Dendritic cell treated with granulocyte-macrophage colony-stimulating factor and Interleukin-4, amounts not matched to agents 40 ng/mL and 50 ng/mL, for 4 days (primary cell): ENCODE measurements at regions not wholly inside any gene's neighbourhood (a gene's known extent, or its start where the extent isn't known, plus 50 kb on each side); places are given as distances from the start of the nearest gene placed in this dataset.

Experiments
- H3K27ac Mint-ChIP-seq: one replicate; pipeline ENCODE4 v1.8.0; 2022; ENCODE audit warnings: mild to moderate bottlenecking, mixed read lengths
- H3K27me3 Mint-ChIP-seq: one replicate; pipeline ENCODE4 v1.8.0; 2022; ENCODE audit warnings: mild to moderate bottlenecking, mixed read lengths
- H3K36me3 Mint-ChIP-seq: one replicate; pipeline ENCODE4 v1.8.0; 2022; ENCODE audit warnings: low read depth, mixed read lengths
- H3K4me1 Mint-ChIP-seq: one replicate; pipeline ENCODE4 v1.8.0; 2022; ENCODE audit warnings: low read depth, mixed read lengths
- H3K4me3 Mint-ChIP-seq: one replicate; pipeline ENCODE4 v1.8.0; 2022; ENCODE audit warnings: mild to moderate bottlenecking, moderate library complexity, mixed read lengths
- H3K9me3 Mint-ChIP-seq: one replicate; pipeline ENCODE4 v1.8.0; 2022; ENCODE audit warnings: mixed read lengths
- intact Hi-C: fragments of 100-400 bp; cut with micrococcal nuclease; formaldehyde crosslinking; loops from one replicate; pipeline ENCODE4 v1.15.0; 2022

DNA sequence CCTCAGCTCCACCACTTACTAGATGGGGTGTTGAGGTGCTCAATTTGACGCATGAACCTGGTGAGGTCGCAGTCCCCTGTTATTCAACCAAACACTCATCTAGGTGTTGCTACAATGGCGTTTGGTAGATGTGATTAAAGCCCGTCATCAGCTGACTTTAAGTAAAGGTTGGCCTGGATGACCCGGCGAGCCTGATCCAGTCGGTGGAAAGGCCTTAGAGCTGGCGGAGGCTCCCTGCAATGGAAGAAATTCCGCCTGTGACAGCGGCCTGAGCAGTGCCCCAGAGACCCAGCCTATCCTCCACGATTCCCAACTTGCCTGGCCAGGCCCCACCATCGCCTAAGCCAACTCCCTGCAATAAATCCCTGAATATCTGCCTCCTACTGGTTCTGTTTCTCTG lies 171.4 kb downstream of the BMP7 start:
- peaks cover 5% of the 10 kb centered on the region for H3K4me1 Mint-ChIP-seq
- H3K27me3 Mint-ChIP-seq: peaks cover 16% of the 10 kb centered on the region
- H3K36me3 Mint-ChIP-seq: no peaks in the 10 kb centered on the region
- H3K9me3 Mint-ChIP-seq: no peaks in the 10 kb centered on the region
- intact Hi-C loops: loop anchor here (10.0 kb wide), 1 partner anchor 1110 kb away; no protein-coding TSS in a partner anchor
- H3K27ac Mint-ChIP-seq: no peak overlapping the region
- no peak overlapping the region for H3K4me3 Mint-ChIP-seq

DNA sequence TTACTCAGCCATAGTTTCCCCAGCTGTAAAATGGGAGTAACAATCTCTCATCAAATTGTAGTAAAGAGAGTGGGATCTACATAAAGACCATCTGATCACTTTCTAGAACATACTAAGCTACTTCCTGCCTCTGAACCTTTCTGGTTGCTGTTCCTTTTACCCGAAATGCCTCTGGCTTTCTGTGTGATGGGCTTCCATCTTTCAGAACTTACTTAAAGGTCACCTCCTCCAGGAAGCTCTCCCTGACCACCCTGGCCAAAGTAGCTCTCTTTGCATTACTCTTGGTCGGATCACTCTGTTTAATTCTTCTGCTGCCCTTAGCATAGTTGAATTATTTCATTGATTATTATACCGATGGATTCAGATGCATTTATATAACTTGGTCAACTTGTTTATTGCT lies 171.0 kb downstream of the BMP7 start:
- no peak overlapping the region for H3K27ac Mint-ChIP-seq
- H3K36me3 Mint-ChIP-seq: no peaks in the 10 kb centered on the region
- no peaks in the 10 kb centered on the region for H3K9me3 Mint-ChIP-seq
- peaks cover 5% of the 10 kb centered on the region for H3K4me1 Mint-ChIP-seq
- H3K4me3 Mint-ChIP-seq: no peak overlapping the region
- peaks cover 16% of the 10 kb centered on the region for H3K27me3 Mint-ChIP-seq
- intact Hi-C loops: loop anchor here (10.0 kb wide), 1 partner anchor 1109 kb away; no protein-coding TSS in a partner anchor

- no peaks in the 10 kb centered on the region for H3K9me3 Mint-ChIP-seq
- H3K4me3 Mint-ChIP-seq: no peak overlapping the region
- no peak overlapping the region for H3K27ac Mint-ChIP-seq
- intact Hi-C loops: loop anchor here (10.0 kb wide), 1 partner anchor 1107 kb away; no protein-coding TSS in a partner anchor
- H3K27me3 Mint-ChIP-seq: peaks cover 8% of the 10 kb centered on the region
- H3K36me3 Mint-ChIP-seq: no peaks in the 10 kb centered on the region
- H3K4me1 Mint-ChIP-seq: peaks cover 2% of the 10 kb centered on the region
Measured at GRCh38 chr20:57097245-57097915, 169.1 kb downstream of the BMP7 start.

DNA sequence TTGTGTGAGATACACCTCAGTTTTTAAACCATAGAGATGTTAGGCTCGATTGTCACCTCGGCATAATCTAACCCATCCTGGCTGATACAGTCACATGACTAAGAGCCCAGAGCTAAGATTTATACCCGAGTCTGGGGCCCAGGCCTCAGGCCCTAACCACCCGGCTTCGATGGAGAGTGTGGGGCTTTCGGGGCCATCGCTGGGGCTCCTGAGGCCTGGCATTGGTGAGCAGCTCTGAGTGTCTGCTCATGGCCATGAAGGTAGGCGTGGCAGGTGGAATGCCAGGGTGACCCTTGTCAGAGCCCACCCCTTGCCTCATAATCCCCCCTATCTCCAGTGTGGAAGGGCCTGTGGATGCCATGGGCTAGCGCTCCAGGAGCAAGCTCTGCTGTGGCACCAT lies 164.3 kb downstream of the BMP7 start:
- Mint-ChIP-seq H3K4me1 (no peaks in the 10 kb centered on the region), H3K27ac (no peak overlapping the region), H3K4me3 (no peak overlapping the region), H3K36me3 (no peaks in the 10 kb centered on the region), H3K9me3 (peaks cover 11% of the 10 kb centered on the region), H3K27me3 (peaks cover 4% of the 10 kb centered on the region)
- intact Hi-C loops: no loop called here

GRCh38 chr20:57102566-57102965 lies 163.9 kb downstream of the BMP7 start:
- intact Hi-C loops: no loop called here
- Mint-ChIP-seq H3K36me3 (no peaks in the 10 kb centered on the region), H3K4me1 (no peaks in the 10 kb centered on the region)

GRCh38 chr20:57103146-57103800 lies 163.2 kb downstream of the BMP7 start:
- Mint-ChIP-seq H3K27me3 (peaks cover 1% of the 10 kb centered on the region), H3K4me1 (no peaks in the 10 kb centered on the region), H3K4me3 (no peak overlapping the region), H3K27ac (no peak overlapping the region), H3K36me3 (no peaks in the 10 kb centered on the region), H3K9me3 (peaks cover 11% of the 10 kb centered on the region)
- intact Hi-C loops: no loop called here

More at GRCh38 chr20:57102566-57102965, 163.9 kb downstream of the BMP7 start:
- peaks cover 11% of the 10 kb centered on the region for H3K9me3 Mint-ChIP-seq
- H3K4me3 Mint-ChIP-seq: no peak overlapping the region
- no peak overlapping the region for H3K27ac Mint-ChIP-seq
- H3K27me3 Mint-ChIP-seq: peaks cover 4% of the 10 kb centered on the region

GRCh38 chr20:57104113-57104512 lies 162.3 kb downstream of the BMP7 start:
- Mint-ChIP-seq H3K4me1 (no peaks in the 10 kb centered on the region), H3K27ac (no peak overlapping the region), H3K9me3 (peaks cover 11% of the 10 kb centered on the region), H3K4me3 (no peak overlapping the region), H3K36me3 (no peaks in the 10 kb centered on the region), H3K27me3 (peaks cover 1% of the 10 kb centered on the region)
- intact Hi-C loops: no loop called here

- no peak overlapping the region for H3K27ac Mint-ChIP-seq
- intact Hi-C loops: no loop called here
- no peaks in the 10 kb centered on the region for H3K36me3 Mint-ChIP-seq
- no peaks in the 10 kb centered on the region for H3K27me3 Mint-ChIP-seq
- H3K9me3 Mint-ChIP-seq: peaks cover 11% of the 10 kb centered on the region
- H3K4me3 Mint-ChIP-seq: no peak overlapping the region
- H3K4me1 Mint-ChIP-seq: no peaks in the 10 kb centered on the region
Measured at GRCh38 chr20:57104651-57105204, 161.7 kb downstream of the BMP7 start.

DNA sequence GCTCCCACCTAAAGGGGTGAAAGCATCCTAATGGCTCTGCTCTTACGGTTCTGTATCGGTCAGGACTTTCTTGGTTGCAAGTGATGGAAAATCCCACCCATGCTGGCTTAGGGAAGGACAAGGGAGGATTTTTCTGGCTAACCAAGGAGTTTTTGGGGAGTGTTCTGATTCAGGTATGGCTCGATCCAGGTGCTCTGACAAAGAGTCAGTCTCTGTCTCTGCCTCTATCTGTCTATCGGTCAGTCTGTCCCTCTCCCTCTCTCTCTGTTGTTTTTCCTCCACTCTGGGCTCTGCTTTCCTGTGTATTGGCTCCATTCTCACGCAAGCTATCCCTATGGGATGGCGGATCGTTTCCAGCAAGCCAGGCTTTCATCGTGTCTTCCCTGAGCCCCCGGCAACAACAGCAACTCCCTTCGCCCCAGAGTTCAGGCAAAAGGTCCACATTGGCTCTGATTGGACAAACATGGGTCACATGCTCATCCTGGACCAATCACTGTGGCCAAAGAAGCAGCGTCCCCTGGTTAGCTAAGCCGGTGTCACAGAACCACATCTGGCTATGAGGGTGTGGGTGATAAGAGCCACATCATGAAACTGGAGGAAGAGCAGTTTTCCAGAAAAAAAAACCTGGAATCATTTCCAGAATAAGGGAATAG lies 160.3 kb downstream of the BMP7 start:
- H3K9me3 Mint-ChIP-seq: peaks cover 11% of the 10 kb centered on the region
- intact Hi-C loops: no loop called here
- no peaks in the 10 kb centered on the region for H3K27me3 Mint-ChIP-seq
- no peak overlapping the region for H3K4me3 Mint-ChIP-seq
- H3K36me3 Mint-ChIP-seq: no peaks in the 10 kb centered on the region
- no peaks in the 10 kb centered on the region for H3K4me1 Mint-ChIP-seq
- no peak overlapping the region for H3K27ac Mint-ChIP-seq

DNA sequence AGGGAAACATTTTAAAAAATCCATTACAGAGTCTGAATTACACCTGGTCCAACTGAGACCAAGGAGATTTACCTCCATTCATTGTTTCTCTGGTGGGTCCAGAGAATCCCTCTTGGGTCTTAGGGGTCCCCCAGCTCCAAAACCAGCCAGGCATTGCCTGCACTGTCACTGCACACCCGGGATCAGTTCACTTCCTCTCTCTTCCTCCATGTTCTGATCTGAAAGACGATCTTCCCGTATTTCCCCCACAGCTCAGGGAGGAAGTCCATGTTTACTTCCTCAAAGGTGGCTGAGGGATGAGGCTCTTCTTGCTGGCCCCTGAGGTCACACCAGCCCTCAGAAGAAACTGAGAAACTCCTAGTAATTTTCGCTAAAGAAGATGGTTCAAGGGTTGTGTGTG lies 159.7 kb downstream of the BMP7 start:
- no peak overlapping the region for H3K27ac Mint-ChIP-seq
- no peaks in the 10 kb centered on the region for H3K4me1 Mint-ChIP-seq
- H3K4me3 Mint-ChIP-seq: no peak overlapping the region
- intact Hi-C loops: no loop called here
- no peaks in the 10 kb centered on the region for H3K27me3 Mint-ChIP-seq
- peaks cover 11% of the 10 kb centered on the region for H3K9me3 Mint-ChIP-seq
- no peaks in the 10 kb centered on the region for H3K36me3 Mint-ChIP-seq

DNA sequence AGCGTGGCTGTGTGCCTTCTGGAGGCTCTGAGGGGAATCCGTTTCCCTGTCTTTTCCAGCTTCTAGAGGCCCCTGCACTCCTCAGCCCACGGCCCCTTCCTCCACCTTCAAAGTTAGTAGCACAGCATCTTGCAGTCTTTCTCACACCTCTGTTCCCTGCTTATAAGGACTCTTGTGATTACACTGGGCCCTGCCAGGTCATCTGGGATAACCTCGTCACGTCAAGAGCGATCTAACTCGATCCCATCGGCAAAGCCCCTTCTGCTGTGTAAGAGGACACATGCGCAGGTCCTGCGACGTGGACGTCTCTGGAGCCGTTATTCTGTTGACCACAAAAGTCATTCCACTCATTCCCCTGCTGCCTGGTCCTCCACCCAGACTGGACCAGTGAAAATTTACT lies 159.2 kb downstream of the BMP7 start:
- H3K4me3 Mint-ChIP-seq: no peak overlapping the region
- H3K36me3 Mint-ChIP-seq: no peaks in the 10 kb centered on the region
- peaks cover 11% of the 10 kb centered on the region for H3K9me3 Mint-ChIP-seq
- H3K27ac Mint-ChIP-seq: no peak overlapping the region
- intact Hi-C loops: no loop called here
- no peaks in the 10 kb centered on the region for H3K4me1 Mint-ChIP-seq
- no peaks in the 10 kb centered on the region for H3K27me3 Mint-ChIP-seq

GRCh38 chr20:57108218-57108617 lies 158.2 kb downstream of the BMP7 start:
- H3K27me3 Mint-ChIP-seq: no peaks in the 10 kb centered on the region
- no peaks in the 10 kb centered on the region for H3K4me1 Mint-ChIP-seq
- no peaks in the 10 kb centered on the region for H3K36me3 Mint-ChIP-seq
- no peak overlapping the region for H3K27ac Mint-ChIP-seq
- intact Hi-C loops: no loop called here
- peaks cover 11% of the 10 kb centered on the region for H3K9me3 Mint-ChIP-seq
- no peak overlapping the region for H3K4me3 Mint-ChIP-seq

GRCh38 chr20:57108742-57109570 lies 157.5 kb downstream of the BMP7 start:
- Mint-ChIP-seq H3K4me1 (no peaks in the 10 kb centered on the region), H3K4me3 (no peak overlapping the region), H3K27ac (no peak overlapping the region), H3K36me3 (no peaks in the 10 kb centered on the region), H3K9me3 (peaks cover 11% of the 10 kb centered on the region), H3K27me3 (no peaks in the 10 kb centered on the region)
- intact Hi-C loops: no loop called here
